Transverse colon (tissue), 4 donors: ENCODE measurements at regions not wholly inside any gene's neighbourhood (a gene's known extent, or its start where the extent isn't known, plus 50 kb on each side); places are given as distances from the start of the nearest gene placed in this dataset.
"Not testable (repeated sequence)": the region's sequence is repeated elsewhere in the genome, so short reads cannot be mapped to it uniquely, and the experiment has no call there.

Source experiments
- DNase-seq: peaks from one replicate; pipeline ENCODE4 v3.0.0-alpha.2; 2019
- H3K27ac ChIP-seq, 4 donors: fragments of 200-600 bp; sonication (generic); 2 replicates each; pipeline ENCODE4 v1.5.1; 2016 to 2018; ENCODE audit warnings: inconsistent platforms in 4 of 4
- H3K27me3 ChIP-seq: fragments of 200-600 bp; sonication (generic); 2 replicates; pipeline ENCODE4 v1.5.1; 2017; ENCODE audit warnings: inconsistent platforms
- H3K36me3 ChIP-seq, 4 donors: fragments of 200-600 bp; sonication (generic); 2 replicates each; pipeline ENCODE4 v1.5.1; 2017 to 2019; ENCODE audit warnings: inconsistent platforms in 4 of 4
- H3K4me1 ChIP-seq, 4 donors: fragments of 200-600 bp; sonication (generic); 2 replicates each; pipeline ENCODE4 v1.5.1; 2017 to 2020; ENCODE audit warnings: inconsistent platforms in 4 of 4
- H3K4me3 ChIP-seq, 4 donors: fragments of 200-600 bp; sonication (generic); 1 replicate in 1 of 4; 2 replicates in 3 of 4; pipeline versions ENCODE4 v1.5.1 to v1.6.1; 2017 to 2019; ENCODE audit warnings: inconsistent platforms in 4 of 4
- H3K9me3 ChIP-seq, 2 donors: fragments of 200-600 bp; sonication (generic); 2 replicates each; pipeline ENCODE4 v1.5.1; 2017 to 2019; ENCODE audit warnings: inconsistent platforms in 2 of 2
- CTCF ChIP-seq, 5 experiments: fragments of 200-600 bp in 3 of 5; fragments of 450-650 bp in 2 of 5; sonication (generic) in 3 of 5; IDR thresholded peaks; 1 replicate in 2 of 5; 2 replicates in 3 of 5; pipeline ENCODE4 v1.5.1; 2016 to 2017; ENCODE audit warnings: antibody characterized with exemption in 5 of 5, inconsistent platforms in 3 of 5, mild to moderate bottlenecking in 2 of 5, moderate library complexity in 1 of 5
- EP300 ChIP-seq: sonication (generic); formaldehyde crosslinking; IDR thresholded peaks from one replicate; pipeline ENCODE4 v1.6.1; 2017; ENCODE audit warnings: antibody characterized with exemption, low read depth
- POLR2A ChIP-seq: fragments of 450-650 bp; IDR thresholded peaks from one replicate; pipeline ENCODE4 v1.6.1; 2016; ENCODE audit warnings: antibody characterized with exemption, mild to moderate bottlenecking, moderate library complexity
- POLR2AphosphoS5 ChIP-seq, 3 donors: sonication (generic); formaldehyde crosslinking; IDR thresholded peaks; one replicate each; pipeline ENCODE4 v1.6.1; 2016; ENCODE audit warnings: antibody characterized with exemption in 3 of 3
- WGBS, 2 donors: methylation state at CpG; one replicate each; pipeline ENCODE4 v1.1.5; 2018; ENCODE audit warnings: low coverage in 1 of 2; 5-methylcytosine and 5-hydroxymethylcytosine counted together
- in situ Hi-C, 4 donors: fragments of 200-750 bp; cut with MboI; loops; one replicate each; pipeline versions ENCODE4 v1.15.0 to v1.15.1; 2017; ENCODE audit warnings: low sequenced_read_pairs in 3 of 4, low pct_ligation_motif_present in 1 of 4, low pct_unique_long_range_greater_than_20kb in 1 of 4
- intact Hi-C: fragments of 100-400 bp; cut with DNase I; formaldehyde crosslinking; loops from one replicate; pipeline ENCODE4 v1.15.1; 2023; ENCODE audit warnings: low total_unique reads

DNA sequence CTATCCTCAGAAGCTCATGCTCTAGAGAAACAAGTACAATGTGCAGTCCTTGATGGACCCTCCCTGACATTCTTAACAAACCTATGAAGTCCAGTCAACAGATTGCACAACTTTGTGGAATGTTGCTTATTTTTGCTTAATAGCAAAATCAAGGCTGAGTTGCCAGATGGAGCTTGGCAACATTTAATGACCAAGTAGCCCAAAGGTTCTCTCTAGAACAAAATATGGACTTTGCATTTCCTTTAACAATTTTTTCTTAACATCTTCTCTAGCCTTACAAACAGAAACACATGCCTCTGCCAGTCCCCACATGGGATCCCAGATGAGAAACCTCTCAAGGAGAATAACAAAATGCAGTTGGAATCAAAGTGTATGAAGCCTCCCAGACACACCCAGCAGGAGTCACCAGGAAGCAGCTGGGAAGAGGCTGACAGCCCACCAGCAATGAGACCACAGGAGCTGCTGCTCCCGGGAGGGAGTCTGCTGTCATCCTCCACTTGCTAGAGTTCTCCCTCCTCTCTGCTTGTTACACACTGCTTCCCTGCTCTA is 422.5 kb upstream of the CDIN1 start:
- TF ChIP-seq CTCF (IDR thresholded peaks at IDR 0.05), result no peak
- no peak for TF ChIP-seq POLR2A
- no peak for TF ChIP-seq EP300
- TF ChIP-seq POLR2AphosphoS5 (IDR thresholded peaks at IDR 0.05), result no peak
- 56% methylated on average over 1 of the region's 1 CpG; no CpG with 5 or more reads in 1 of the 2 donors for WGBS, 2 donors
- Histone ChIP-seq H3K4me3 (no peak overlapping the region), H3K27me3 (no peaks in the 10 kb centered on the region), H3K27ac (no peak overlapping the region), H3K9me3 (no peaks in the 10 kb centered on the region), H3K36me3 (no peaks in the 10 kb centered on the region), H3K4me1 (no peaks in the 10 kb centered on the region)
- peak; percentile 7 for DNase-seq
- intact Hi-C loops (no loop called here), in situ Hi-C loops (no loop called here)

GRCh38 chr15:36160351-36160750 is 419.1 kb upstream of the CDIN1 start:
- Histone ChIP-seq H3K4me3 (no peak overlapping the region), H3K4me1 (no peaks in the 10 kb centered on the region), H3K27ac (no peak overlapping the region), H3K9me3 (no peaks in the 10 kb centered on the region), H3K27me3 (no peaks in the 10 kb centered on the region), H3K36me3 (no peaks in the 10 kb centered on the region)
- WGBS, 2 donors, result 50 to 62% methylated on average over 1 of the region's 1 CpG
- TF ChIP-seq POLR2A, result no peak
- DNase-seq, result no peak
- intact Hi-C loops, result no loop called here
- in situ Hi-C loops, result no loop called here

DNA sequence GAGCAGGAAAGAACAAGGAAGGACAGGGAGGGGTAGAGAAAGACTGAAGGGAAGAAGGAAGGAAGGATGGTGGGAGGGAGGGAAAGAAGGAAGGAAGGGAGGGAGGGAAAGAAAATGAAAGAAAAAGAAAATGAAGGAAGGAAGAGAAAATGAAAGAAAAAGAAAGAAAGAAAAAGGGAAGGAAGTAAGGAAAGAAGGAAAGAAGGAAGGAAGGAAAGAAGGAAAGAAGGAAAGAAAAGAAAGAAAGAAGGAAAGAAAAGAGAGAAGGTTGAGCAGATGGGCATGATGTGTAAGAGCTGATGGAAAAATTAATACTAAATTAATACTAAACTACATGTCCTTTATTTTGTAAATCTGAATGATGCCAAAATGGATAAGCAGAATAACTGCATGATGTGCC is 418.3 kb upstream of the CDIN1 start:
- Histone ChIP-seq H3K9me3 (no peaks in the 10 kb centered on the region), H3K36me3 (no peaks in the 10 kb centered on the region), H3K27me3 (no peaks in the 10 kb centered on the region), H3K27ac (no peak overlapping the region), H3K4me1 (no peaks in the 10 kb centered on the region), H3K4me3 (no peak overlapping the region)
- DNase-seq, result no peak
- no peak for TF ChIP-seq CTCF (IDR thresholded peaks at IDR 0.05)
- TF ChIP-seq EP300, result no peak
- no peak for TF ChIP-seq POLR2AphosphoS5 (IDR thresholded peaks at IDR 0.05)
- TF ChIP-seq POLR2A, result no peak
- in situ Hi-C loops, result no loop called here
- intact Hi-C loops, result no loop called here

- Histone ChIP-seq H3K4me1 (no peaks in the 10 kb centered on the region), H3K27me3 (no peaks in the 10 kb centered on the region), H3K27ac (no peak overlapping the region), H3K9me3 (no peaks in the 10 kb centered on the region), H3K4me3 (no peak overlapping the region), H3K36me3 (no peaks in the 10 kb centered on the region)
- DNase-seq, result no peak
- intact Hi-C loops (no loop called here), in situ Hi-C loops (no loop called here)
- TF ChIP-seq EP300 (no peak), POLR2A (no peak), CTCF (IDR thresholded peaks at IDR 0.05) (no peak), POLR2AphosphoS5 (IDR thresholded peaks at IDR 0.05) (no peak)
- WGBS, 2 donors, result 32 to 33% methylated on average over 2 of the region's 2 CpGs
These were observed 417.6 kb upstream of the CDIN1 start for GRCh38 chr15:36161771-36162212.

DNA sequence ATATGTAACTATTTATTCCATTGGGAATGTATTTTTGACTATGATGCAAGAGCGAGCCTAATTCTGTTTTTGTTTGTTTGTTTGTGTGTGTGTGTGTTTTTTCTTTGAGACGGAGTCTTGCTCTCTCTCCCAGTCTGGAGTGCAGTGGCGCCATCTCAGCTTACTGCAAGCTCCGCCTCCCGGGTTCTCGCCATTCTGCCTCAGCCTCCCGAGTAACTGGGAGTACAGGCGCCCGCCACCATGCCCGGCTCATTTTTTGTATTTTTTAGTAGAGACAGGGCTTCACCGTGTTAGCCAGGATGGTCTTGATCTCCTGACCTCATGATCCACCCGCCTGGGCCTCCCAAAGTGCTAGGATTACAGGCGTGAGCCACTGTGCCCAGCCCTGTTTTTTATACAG is 415.4 kb upstream of the CDIN1 start:
- WGBS, 2 donors, result 88 to 90% methylated on average over 11 to 13 of the region's 13 CpGs
- in situ Hi-C loops, intact Hi-C loops, H3K27ac ChIP-seq, H3K4me1 ChIP-seq, H3K36me3 ChIP-seq, DNase-seq, H3K27me3 ChIP-seq, H3K9me3 ChIP-seq, H3K4me3 ChIP-seq: not testable (repeated sequence)
